ENCODE measurements at regions not wholly inside any gene's neighbourhood (a gene's known extent, or its start where the extent isn't known, plus 50 kb on each side); places are given as distances from the start of the nearest gene placed in this dataset.

DNA sequence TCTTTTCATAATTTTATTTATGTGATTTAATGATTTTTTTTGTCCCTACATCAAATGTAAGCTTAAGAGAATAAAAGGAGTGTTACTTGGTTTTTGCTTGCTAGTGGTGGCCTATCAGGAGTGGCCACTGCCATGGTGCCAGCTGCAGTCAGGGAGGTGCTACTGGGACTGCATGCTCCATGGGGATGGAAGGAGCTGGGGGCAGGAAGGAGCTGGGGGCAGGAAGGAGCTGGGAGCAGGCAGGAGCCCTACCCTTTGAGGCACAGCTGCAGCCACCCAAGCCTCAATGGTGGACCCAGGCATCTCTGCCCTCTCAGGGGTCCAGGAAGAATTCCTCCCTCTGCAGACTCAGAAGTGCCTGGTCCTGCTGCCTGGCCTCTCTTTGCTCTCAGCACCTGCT lies 796.0 kb downstream of the SLC16A7 start:
- TF ChIP-seq ZFX (IDR thresholded peaks at IDR 0.05), result no peak
- TF ChIP-seq, protein P1, sequence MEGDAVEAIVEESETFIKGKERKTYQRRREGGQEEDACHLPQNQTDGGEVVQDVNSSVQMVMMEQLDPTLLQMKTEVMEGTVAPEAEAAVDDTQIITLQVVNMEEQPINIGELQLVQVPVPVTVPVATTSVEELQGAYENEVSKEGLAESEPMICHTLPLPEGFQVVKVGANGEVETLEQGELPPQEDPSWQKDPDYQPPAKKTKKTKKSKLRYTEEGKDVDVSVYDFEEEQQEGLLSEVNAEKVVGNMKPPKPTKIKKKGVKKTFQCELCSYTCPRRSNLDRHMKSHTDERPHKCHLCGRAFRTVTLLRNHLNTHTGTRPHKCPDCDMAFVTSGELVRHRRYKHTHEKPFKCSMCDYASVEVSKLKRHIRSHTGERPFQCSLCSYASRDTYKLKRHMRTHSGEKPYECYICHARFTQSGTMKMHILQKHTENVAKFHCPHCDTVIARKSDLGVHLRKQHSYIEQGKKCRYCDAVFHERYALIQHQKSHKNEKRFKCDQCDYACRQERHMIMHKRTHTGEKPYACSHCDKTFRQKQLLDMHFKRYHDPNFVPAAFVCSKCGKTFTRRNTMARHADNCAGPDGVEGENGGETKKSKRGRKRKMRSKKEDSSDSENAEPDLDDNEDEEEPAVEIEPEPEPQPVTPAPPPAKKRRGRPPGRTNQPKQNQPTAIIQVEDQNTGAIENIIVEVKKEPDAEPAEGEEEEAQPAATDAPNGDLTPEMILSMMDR (conservative IDR thresholded peaks at IDR 0.05), result no peak
- H3K27ac ChIP-seq, result no peak overlapping the region

DNA sequence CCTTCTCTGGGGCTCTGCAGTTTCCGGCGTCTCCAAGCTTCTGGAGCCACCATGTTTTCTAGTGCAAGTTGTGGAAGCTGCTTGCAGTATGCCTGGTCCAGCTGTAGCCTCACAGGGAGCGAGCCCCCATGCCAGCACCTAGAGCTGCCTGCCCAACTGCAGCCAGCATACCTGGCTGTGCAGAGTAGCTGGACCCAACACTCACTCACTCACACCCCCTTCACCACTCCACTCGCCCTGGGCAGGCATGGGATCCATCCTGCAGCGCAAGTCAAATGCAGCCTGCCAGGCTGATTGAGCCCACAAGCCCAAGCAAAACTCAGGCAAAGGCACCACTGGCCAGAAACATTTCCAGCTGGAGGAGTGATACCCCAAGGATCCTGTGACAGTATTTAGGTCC lies 797.3 kb downstream of the SLC16A7 start:
- H3K27ac ChIP-seq, result no peak overlapping the region
- TF ChIP-seq, protein P1 (conservative IDR thresholded peaks at IDR 0.05), result no peak
- TF ChIP-seq ZFX (IDR thresholded peaks at IDR 0.05), result no peak

DNA sequence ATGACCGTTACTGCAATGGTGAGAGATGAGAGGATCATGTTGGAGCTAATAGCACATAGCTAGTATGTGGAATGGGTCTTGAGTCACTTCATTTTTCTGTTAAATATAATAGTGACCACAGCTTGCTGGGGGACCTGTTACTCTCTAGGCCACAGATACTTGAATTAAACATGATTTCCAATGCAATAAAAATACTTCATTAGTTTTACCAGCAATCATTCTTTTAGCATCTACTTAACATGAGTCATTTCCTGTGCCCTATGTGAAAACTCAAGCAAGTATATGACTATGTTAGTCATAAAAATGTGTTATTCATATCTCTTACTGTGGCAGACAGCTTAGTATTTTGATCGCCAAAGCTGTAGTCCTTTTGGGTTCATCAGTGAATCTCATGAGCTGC lies 798.8 kb downstream of the SLC16A7 start:
- no peak for TF ChIP-seq ZFX (IDR thresholded peaks at IDR 0.05)
- TF ChIP-seq, protein P1 (conservative IDR thresholded peaks at IDR 0.05), result no peak
- no peak overlapping the region for H3K27ac ChIP-seq

GRCh38 chr12:60398547-60398946 lies 802.7 kb downstream of the SLC16A7 start:
- H3K27ac ChIP-seq, result no peak overlapping the region
- TF ChIP-seq ZFX (IDR thresholded peaks at IDR 0.05), result no peak

DNA sequence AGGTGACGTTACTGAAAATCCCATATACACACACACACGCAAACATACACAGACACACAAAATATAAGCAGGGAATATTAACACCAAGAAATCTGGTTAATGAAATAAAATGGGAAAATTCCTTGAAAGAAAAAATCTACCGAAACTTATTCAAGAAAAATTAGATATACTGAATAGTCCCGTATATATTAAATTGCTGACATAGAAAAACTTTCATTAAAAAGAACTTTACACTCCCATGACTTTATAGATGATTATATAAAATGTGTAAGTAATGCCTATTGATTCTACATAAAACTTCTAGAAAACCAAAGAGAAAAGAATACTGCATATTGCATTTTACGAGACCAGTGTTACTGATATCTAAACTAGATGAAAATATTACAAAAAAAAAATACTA lies 803.2 kb downstream of the SLC16A7 start:
- TF ChIP-seq ZFX (IDR thresholded peaks at IDR 0.05), result no peak
- TF ChIP-seq, protein P1 (conservative IDR thresholded peaks at IDR 0.05), result no peak
- no peak overlapping the region for H3K27ac ChIP-seq

GRCh38 chr12:60402996-60403395 lies 807.2 kb downstream of the SLC16A7 start:
- TF ChIP-seq, protein P1 (conservative IDR thresholded peaks at IDR 0.05), result no peak
- TF ChIP-seq ZFX (IDR thresholded peaks at IDR 0.05), result no peak
- H3K27ac ChIP-seq, result no peak overlapping the region

- H3K27ac ChIP-seq, result no peak overlapping the region
- TF ChIP-seq, protein P1 (conservative IDR thresholded peaks at IDR 0.05), result no peak
- TF ChIP-seq ZFX (IDR thresholded peaks at IDR 0.05), result no peak
These were observed 819.5 kb downstream of the SLC16A7 start for GRCh38 chr12:60415351-60415750.

GRCh38 chr12:60419986-60420385 lies 824.2 kb downstream of the SLC16A7 start:
- H3K27ac ChIP-seq, result no peak overlapping the region
- no peak for TF ChIP-seq ZFX (IDR thresholded peaks at IDR 0.05)
- TF ChIP-seq, protein P1 (conservative IDR thresholded peaks at IDR 0.05), result no peak
